GM23338 (cell line): ENCODE measurements at regions not wholly inside any gene's neighbourhood (a gene's known extent, or its start where the extent isn't known, plus 50 kb on each side); places are given as distances from the start of the nearest gene placed in this dataset.

Experiments used
- ATAC-seq: fragments of 200-7000 bp; cut with Tn5 transposase; 3 replicates; pipeline ENCODE4 v1.9.1; 2020
- DNase-seq: peaks from one replicate; pipeline ENCODE4 v3.0.0-alpha.2; 2015; ENCODE audit warnings: low spot score
- H2AFZ ChIP-seq: fragments of 200-600 bp; sonication (generic); 2 replicates; pipeline ENCODE4 v1.8.0; 2016; ENCODE audit warnings: antibody characterized with exemption, mild to moderate bottlenecking, moderate library complexity
- H3F3A ChIP-seq: fragments of 200-600 bp; sonication (generic); replicated peaks from 2 replicates; pipeline ENCODE4 v1.8.0; 2017; ENCODE audit warnings: antibody characterized with exemption, mixed run types, low read depth
- H3K27ac ChIP-seq: fragments of 200-600 bp; sonication (generic); 2 replicates; pipeline ENCODE4 v1.6.1; 2016; ENCODE audit warnings: low read depth
- H3K27me3 ChIP-seq: fragments of 200-600 bp; sonication (generic); 2 replicates; pipeline ENCODE4 v1.8.0; 2016; ENCODE audit warnings: mild to moderate bottlenecking, mixed run types, moderate library complexity; ENCODE audit not compliant: insufficient read depth
- H3K36me3 ChIP-seq: fragments of 200-600 bp; sonication (generic); 2 replicates; pipeline ENCODE4 v1.8.0; 2016; ENCODE audit warnings: mild to moderate bottlenecking; ENCODE audit not compliant: insufficient read depth
- H3K4me1 ChIP-seq: fragments of 200-600 bp; sonication (generic); 2 replicates; pipeline ENCODE4 v1.8.0; 2016; ENCODE audit warnings: mild to moderate bottlenecking, moderate library complexity; ENCODE audit not compliant: insufficient read depth
- H3K4me2 ChIP-seq: fragments of 200-600 bp; sonication (generic); 2 replicates; pipeline ENCODE4 v1.7.1; 2017; ENCODE audit warnings: mixed run types
- H3K4me3 ChIP-seq: fragments of 200-600 bp; sonication (generic); 2 replicates; pipeline ENCODE4 v1.6.1; 2016; ENCODE audit warnings: mixed run types
- H3K79me2 ChIP-seq: fragments of 200-600 bp; sonication (generic); replicated peaks from 2 replicates; pipeline ENCODE4 v1.8.0; 2017; ENCODE audit warnings: mild to moderate bottlenecking; ENCODE audit not compliant: insufficient read depth
- H3K9me2 ChIP-seq: fragments of 200-600 bp; sonication (generic); 2 replicates; pipeline ENCODE4 v1.8.0; 2017; ENCODE audit not compliant: insufficient read depth
- H4K20me1 ChIP-seq: fragments of 200-600 bp; sonication (generic); replicated peaks from 2 replicates; pipeline ENCODE4 v1.8.0; 2017; ENCODE audit warnings: mild to moderate bottlenecking; ENCODE audit not compliant: insufficient read depth
- H3K27ac Mint-ChIP-seq: 2 replicates; pipeline ENCODE4 v1.8.0; 2020; ENCODE audit warnings: inconsistent platforms, mild to moderate bottlenecking, moderate library complexity, mixed read lengths
- H3K27me3 Mint-ChIP-seq: 3 replicates; pipeline ENCODE4 v1.8.0; 2022; ENCODE audit warnings: low read depth, mild to moderate bottlenecking, moderate library complexity, mixed read lengths, inconsistent platforms; ENCODE audit not compliant: insufficient read depth, poor library complexity
- H3K36me3 Mint-ChIP-seq: 3 replicates; pipeline ENCODE4 v1.8.0; 2021; ENCODE audit warnings: low read depth, mild to moderate bottlenecking, inconsistent platforms, moderate library complexity, mixed read lengths
- H3K4me1 Mint-ChIP-seq: 3 replicates; pipeline ENCODE4 v1.8.0; 2020; ENCODE audit warnings: mild to moderate bottlenecking, inconsistent platforms, mixed read lengths
- H3K4me3 Mint-ChIP-seq: 3 replicates; pipeline ENCODE4 v1.8.0; 2021; ENCODE audit warnings: moderate library complexity, mild to moderate bottlenecking, inconsistent platforms, mixed read lengths
- H3K9me3 Mint-ChIP-seq: 3 replicates; pipeline ENCODE4 v1.8.0; 2020; ENCODE audit warnings: moderate library complexity, mild to moderate bottlenecking, inconsistent platforms, mixed read lengths
- CREB1 ChIP-seq: fragments of 250-450 bp; sonication (Bioruptor Pico); IDR thresholded peaks from 2 replicates; pipeline ENCODE4 v1.5.0; 2020; ENCODE audit warnings: low read depth, mild to moderate bottlenecking, moderate library complexity
- EZH2 ChIP-seq: fragments of 200-600 bp; sonication (generic); IDR thresholded peaks from one replicate; pipeline ENCODE4 v1.8.0; 2017; ENCODE audit warnings: antibody characterized with exemption, mild to moderate bottlenecking, low read depth; ENCODE audit not compliant: unreplicated experiment
- EZH2phosphoT487 ChIP-seq: fragments of 200-600 bp; sonication (generic); IDR thresholded peaks from one replicate; pipeline ENCODE4 v1.8.1; 2018; ENCODE audit warnings: antibody characterized with exemption; ENCODE audit not compliant: unreplicated experiment
- JUNB ChIP-seq: IDR thresholded peaks from one replicate; pipeline ENCODE4 v1.6.1; 2016; ENCODE audit warnings: antibody characterized with exemption; ENCODE audit not compliant: unreplicated experiment
- NANOG ChIP-seq: IDR thresholded peaks from 2 replicates; pipeline ENCODE4 v1.6.1; 2016; ENCODE audit warnings: antibody characterized with exemption, borderline replicate concordance
- POLR2AphosphoS5 ChIP-seq: IDR thresholded peaks from 2 replicates; pipeline ENCODE4 v1.6.1; 2016; ENCODE audit warnings: antibody characterized with exemption, low read depth
- STAT1 ChIP-seq: IDR thresholded peaks from one replicate; pipeline ENCODE4 v1.6.1; 2016; ENCODE audit warnings: antibody characterized with exemption; ENCODE audit not compliant: unreplicated experiment
- ZNF114 ChIP-seq: fragments of 250-450 bp; sonication (Bioruptor Pico); IDR thresholded peaks from 2 replicates; pipeline ENCODE4 v1.5.0; 2020; ENCODE audit warnings: mild to moderate bottlenecking, moderate library complexity
- ZNF331 ChIP-seq: fragments of 250-450 bp; sonication (Bioruptor Pico); IDR thresholded peaks from 2 replicates; pipeline ENCODE4 v1.5.0; 2020; ENCODE audit warnings: low read depth, mild to moderate bottlenecking, moderate library complexity
- TF ChIP-seq, protein P1 (sequence below): fragments of 250-450 bp; sonication (Bioruptor Pico); IDR thresholded peaks from 2 replicates; pipeline ENCODE4 v1.5.0; 2020; ENCODE audit warnings: mild to moderate bottlenecking, moderate library complexity
- TF ChIP-seq, protein P2 (sequence below), 2 experiments: fragments of 200-600 bp in 1 of 2; sonication (generic) in 1 of 2; conservative IDR thresholded peaks; 2 replicates each; pipeline versions ENCODE4 v1.5.1 to v1.6.1; 2016 to 2017; ENCODE audit warnings: antibody characterized with exemption in 2 of 2, low read depth in 2 of 2, mild to moderate bottlenecking in 2 of 2, moderate library complexity in 1 of 2
- TF ChIP-seq, protein P3 (sequence below): IDR thresholded peaks from 2 replicates; pipeline ENCODE4 v1.6.1; 2016; ENCODE audit warnings: antibody characterized with exemption
- TF ChIP-seq, protein P4 (sequence below): IDR thresholded peaks from one replicate; pipeline ENCODE4 v1.6.1; 2018; ENCODE audit warnings: antibody characterized with exemption; ENCODE audit not compliant: unreplicated experiment

DNA sequence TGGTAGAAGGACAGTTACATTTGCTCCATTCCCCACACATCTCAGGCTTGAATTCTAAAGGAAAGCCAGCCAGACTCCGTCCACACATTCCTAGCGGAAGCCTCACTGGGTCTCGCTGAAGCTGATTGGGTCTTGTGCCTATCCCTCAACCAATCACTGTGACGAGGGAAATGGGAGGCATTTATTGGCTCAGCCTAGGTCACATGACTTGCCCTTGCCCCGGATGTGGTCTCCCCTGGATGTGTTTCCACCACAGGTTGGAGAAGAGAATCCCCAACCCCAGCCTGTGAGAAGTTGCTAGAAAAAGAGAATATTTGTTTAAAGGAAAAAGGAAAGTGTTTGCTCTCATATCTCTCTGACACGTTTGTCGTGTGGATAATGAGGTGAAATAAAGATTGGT, 93.4 kb downstream of the C12orf75 start:
- Histone ChIP-seq H2AFZ (peak overlapping the region; percentile 28; the same call in 1 of the 2 replicates), H3K4me3 (no peak overlapping the region), H3K79me2 (no peaks in the 10 kb centered on the region), H3K4me2 (no peak overlapping the region), H3F3A (no peaks in the 10 kb centered on the region), H3K36me3 (no peaks in the 10 kb centered on the region), H3K27me3 (no peaks in the 10 kb centered on the region), H3K9me2 (0 out of 2 replicates have a peak, but pooled peaks cover 10% of the 10 kb centered on the region), H3K27ac (no peak overlapping the region), H3K4me1 (no peaks in the 10 kb centered on the region), H4K20me1 (no peaks in the 10 kb centered on the region)
- ATAC-seq (no peak), DNase-seq (no peak)
- no peaks in the 10 kb centered on the region for H3K4me1 Mint-ChIP-seq
- no peak overlapping the region for H3K27ac Mint-ChIP-seq
- H3K9me3 Mint-ChIP-seq = no peaks in the 10 kb centered on the region; the same call in 2 of the 3 replicates
- H3K27me3 Mint-ChIP-seq = no peaks in the 10 kb centered on the region
- H3K4me3 Mint-ChIP-seq = no peak overlapping the region
- H3K36me3 Mint-ChIP-seq = no peaks in the 10 kb centered on the region; the same call in 2 of the 3 replicates
- TF ChIP-seq, protein P1, sequence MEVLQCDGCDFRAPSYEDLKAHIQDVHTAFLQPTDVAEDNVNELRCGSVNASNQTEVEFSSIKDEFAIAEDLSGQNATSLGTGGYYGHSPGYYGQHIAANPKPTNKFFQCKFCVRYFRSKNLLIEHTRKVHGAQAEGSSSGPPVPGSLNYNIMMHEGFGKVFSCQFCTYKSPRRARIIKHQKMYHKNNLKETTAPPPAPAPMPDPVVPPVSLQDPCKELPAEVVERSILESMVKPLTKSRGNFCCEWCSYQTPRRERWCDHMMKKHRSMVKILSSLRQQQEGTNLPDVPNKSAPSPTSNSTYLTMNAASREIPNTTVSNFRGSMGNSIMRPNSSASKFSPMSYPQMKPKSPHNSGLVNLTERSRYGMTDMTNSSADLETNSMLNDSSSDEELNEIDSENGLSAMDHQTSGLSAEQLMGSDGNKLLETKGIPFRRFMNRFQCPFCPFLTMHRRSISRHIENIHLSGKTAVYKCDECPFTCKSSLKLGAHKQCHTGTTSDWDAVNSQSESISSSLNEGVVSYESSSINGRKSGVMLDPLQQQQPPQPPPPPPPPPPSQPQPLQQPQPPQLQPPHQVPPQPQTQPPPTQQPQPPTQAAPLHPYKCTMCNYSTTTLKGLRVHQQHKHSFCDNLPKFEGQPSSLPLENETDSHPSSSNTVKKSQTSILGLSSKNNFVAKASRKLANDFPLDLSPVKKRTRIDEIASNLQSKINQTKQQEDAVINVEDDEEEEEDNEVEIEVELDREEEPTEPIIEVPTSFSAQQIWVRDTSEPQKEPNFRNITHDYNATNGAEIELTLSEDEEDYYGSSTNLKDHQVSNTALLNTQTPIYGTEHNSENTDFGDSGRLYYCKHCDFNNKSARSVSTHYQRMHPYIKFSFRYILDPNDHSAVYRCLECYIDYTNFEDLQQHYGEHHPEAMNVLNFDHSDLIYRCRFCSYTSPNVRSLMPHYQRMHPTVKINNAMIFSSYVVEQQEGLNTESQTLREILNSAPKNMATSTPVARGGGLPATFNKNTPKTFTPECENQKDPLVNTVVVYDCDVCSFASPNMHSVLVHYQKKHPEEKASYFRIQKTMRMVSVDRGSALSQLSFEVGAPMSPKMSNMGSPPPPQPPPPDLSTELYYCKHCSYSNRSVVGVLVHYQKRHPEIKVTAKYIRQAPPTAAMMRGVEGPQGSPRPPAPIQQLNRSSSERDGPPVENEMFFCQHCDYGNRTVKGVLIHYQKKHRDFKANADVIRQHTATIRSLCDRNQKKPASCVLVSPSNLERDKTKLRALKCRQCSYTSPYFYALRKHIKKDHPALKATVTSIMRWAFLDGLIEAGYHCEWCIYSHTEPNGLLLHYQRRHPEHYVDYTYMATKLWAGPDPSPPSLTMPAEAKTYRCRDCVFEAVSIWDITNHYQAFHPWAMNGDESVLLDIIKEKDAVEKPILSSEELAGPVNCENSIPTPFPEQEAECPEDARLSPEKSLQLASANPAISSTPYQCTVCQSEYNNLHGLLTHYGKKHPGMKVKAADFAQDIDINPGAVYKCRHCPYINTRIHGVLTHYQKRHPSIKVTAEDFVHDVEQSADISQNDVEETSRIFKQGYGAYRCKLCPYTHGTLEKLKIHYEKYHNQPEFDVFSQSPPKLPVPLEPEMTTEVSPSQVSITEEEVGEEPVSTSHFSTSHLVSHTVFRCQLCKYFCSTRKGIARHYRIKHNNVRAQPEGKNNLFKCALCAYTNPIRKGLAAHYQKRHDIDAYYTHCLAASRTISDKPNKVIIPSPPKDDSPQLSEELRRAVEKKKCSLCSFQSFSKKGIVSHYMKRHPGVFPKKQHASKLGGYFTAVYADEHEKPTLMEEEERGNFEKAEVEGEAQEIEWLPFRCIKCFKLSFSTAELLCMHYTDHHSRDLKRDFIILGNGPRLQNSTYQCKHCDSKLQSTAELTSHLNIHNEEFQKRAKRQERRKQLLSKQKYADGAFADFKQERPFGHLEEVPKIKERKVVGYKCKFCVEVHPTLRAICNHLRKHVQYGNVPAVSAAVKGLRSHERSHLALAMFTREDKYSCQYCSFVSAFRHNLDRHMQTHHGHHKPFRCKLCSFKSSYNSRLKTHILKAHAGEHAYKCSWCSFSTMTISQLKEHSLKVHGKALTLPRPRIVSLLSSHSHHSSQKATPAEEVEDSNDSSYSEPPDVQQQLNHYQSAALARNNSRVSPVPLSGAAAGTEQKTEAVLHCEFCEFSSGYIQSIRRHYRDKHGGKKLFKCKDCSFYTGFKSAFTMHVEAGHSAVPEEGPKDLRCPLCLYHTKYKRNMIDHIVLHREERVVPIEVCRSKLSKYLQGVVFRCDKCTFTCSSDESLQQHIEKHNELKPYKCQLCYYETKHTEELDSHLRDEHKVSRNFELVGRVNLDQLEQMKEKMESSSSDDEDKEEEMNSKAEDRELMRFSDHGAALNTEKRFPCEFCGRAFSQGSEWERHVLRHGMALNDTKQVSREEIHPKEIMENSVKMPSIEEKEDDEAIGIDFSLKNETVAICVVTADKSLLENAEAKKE (CRISPR knock-in tag) = no peak
- TF ChIP-seq JUNB = no peak
- no peak for TF ChIP-seq NANOG
- TF ChIP-seq, protein P2, sequence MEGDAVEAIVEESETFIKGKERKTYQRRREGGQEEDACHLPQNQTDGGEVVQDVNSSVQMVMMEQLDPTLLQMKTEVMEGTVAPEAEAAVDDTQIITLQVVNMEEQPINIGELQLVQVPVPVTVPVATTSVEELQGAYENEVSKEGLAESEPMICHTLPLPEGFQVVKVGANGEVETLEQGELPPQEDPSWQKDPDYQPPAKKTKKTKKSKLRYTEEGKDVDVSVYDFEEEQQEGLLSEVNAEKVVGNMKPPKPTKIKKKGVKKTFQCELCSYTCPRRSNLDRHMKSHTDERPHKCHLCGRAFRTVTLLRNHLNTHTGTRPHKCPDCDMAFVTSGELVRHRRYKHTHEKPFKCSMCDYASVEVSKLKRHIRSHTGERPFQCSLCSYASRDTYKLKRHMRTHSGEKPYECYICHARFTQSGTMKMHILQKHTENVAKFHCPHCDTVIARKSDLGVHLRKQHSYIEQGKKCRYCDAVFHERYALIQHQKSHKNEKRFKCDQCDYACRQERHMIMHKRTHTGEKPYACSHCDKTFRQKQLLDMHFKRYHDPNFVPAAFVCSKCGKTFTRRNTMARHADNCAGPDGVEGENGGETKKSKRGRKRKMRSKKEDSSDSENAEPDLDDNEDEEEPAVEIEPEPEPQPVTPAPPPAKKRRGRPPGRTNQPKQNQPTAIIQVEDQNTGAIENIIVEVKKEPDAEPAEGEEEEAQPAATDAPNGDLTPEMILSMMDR (conservative IDR thresholded peaks at IDR 0.05; ENCODE audit: low read depth in 2 of 2) = no peak
- TF ChIP-seq STAT1 = no peak
- TF ChIP-seq EZH2phosphoT487 = no peak
- no peak for TF ChIP-seq EZH2
- no peak for TF ChIP-seq CREB1 (CRISPR knock-in tag)
- no peak for TF ChIP-seq POLR2AphosphoS5
- TF ChIP-seq, protein P3, sequence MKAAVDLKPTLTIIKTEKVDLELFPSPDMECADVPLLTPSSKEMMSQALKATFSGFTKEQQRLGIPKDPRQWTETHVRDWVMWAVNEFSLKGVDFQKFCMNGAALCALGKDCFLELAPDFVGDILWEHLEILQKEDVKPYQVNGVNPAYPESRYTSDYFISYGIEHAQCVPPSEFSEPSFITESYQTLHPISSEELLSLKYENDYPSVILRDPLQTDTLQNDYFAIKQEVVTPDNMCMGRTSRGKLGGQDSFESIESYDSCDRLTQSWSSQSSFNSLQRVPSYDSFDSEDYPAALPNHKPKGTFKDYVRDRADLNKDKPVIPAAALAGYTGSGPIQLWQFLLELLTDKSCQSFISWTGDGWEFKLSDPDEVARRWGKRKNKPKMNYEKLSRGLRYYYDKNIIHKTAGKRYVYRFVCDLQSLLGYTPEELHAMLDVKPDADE = no peak
- TF ChIP-seq, protein P4, sequence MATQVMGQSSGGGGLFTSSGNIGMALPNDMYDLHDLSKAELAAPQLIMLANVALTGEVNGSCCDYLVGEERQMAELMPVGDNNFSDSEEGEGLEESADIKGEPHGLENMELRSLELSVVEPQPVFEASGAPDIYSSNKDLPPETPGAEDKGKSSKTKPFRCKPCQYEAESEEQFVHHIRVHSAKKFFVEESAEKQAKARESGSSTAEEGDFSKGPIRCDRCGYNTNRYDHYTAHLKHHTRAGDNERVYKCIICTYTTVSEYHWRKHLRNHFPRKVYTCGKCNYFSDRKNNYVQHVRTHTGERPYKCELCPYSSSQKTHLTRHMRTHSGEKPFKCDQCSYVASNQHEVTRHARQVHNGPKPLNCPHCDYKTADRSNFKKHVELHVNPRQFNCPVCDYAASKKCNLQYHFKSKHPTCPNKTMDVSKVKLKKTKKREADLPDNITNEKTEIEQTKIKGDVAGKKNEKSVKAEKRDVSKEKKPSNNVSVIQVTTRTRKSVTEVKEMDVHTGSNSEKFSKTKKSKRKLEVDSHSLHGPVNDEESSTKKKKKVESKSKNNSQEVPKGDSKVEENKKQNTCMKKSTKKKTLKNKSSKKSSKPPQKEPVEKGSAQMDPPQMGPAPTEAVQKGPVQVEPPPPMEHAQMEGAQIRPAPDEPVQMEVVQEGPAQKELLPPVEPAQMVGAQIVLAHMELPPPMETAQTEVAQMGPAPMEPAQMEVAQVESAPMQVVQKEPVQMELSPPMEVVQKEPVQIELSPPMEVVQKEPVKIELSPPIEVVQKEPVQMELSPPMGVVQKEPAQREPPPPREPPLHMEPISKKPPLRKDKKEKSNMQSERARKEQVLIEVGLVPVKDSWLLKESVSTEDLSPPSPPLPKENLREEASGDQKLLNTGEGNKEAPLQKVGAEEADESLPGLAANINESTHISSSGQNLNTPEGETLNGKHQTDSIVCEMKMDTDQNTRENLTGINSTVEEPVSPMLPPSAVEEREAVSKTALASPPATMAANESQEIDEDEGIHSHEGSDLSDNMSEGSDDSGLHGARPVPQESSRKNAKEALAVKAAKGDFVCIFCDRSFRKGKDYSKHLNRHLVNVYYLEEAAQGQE = no peak
- TF ChIP-seq ZNF331 (CRISPR knock-in tag) = no peak
- no peak for TF ChIP-seq ZNF114 (CRISPR knock-in tag)
